Muscle of arm (tissue), 1 donor: ENCODE measurements at regions not wholly inside any gene's neighbourhood (a gene's known extent, or its start where the extent isn't known, plus 50 kb on each side); places are given as distances from the start of the nearest gene placed in this dataset.

ENCODE experiments used
- DNase-seq: peaks from one replicate; pipeline ENCODE4 v3.0.0-alpha.2; 2013

- DNase-seq: no peak
These were observed 79.5 kb upstream of the SLCO4A1 start for GRCh38 chr20:62562831-62563230.

- DNase-seq: no peak
These were observed 78.7 kb upstream of the SLCO4A1 start for GRCh38 chr20:62563561-62563960.

DNA sequence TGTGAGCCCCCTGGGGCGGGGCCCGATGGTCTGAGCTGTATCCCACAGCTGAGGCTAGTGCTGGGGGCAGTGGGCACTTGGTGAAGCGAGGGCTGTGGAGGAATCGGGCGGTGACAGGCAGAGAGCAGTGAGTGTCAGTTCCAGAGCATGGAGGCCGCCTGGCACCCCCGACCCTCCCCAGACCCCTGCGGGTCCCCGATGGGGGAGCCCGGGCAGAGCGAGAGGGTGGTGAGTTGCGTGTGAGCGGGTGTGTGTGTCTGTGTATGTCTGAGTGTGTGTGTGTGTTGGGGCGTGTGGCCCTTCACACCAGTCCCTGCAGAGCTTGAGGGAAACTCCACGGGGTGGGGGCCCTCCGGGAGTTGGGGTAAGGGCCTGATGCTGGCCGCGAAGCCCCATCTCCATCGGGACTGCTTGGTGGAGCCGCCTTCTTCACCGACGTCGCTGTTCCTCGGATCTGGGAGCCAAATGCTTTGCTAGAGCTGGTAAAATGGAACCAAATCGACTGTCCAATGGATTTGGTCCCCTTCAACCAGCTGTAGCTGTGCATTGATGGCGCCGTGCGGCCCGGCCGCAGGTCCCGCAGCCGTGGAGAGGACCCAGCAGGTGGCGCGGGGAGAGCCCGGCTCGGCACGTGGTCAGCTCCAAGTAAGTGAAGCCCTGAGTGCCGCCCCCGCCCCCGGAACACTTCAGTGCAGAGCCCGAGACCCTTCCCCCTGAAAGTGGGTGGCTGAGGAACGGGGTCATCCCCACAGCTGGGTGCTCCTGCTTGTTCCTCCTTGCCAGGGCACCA lies 77.7 kb upstream of the SLCO4A1 start:
- no peak for DNase-seq

DNA sequence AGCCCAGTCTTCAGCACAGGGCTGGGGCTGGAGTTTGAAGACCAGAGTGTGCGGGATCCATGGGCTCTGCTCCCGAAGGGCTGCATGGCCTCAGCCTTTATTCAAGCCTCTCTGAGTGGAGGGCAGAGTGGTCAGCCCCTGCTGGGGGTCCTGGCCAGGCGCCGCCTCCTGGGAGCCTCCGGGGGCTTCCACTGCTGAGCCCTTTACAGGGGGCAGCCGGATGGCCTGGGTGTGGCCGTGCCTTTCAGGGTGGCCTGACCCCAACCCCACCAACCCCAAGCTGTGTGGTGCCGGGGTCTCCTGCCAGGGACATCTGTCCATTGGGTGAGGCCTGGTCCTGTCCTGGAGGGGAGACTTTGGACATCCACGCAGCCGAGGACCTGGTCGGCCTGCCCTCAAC lies 76.0 kb upstream of the SLCO4A1 start:
- no peak for DNase-seq

- no peak for DNase-seq
These were observed 75.5 kb upstream of the SLCO4A1 start for GRCh38 chr20:62566771-62567170.

DNA sequence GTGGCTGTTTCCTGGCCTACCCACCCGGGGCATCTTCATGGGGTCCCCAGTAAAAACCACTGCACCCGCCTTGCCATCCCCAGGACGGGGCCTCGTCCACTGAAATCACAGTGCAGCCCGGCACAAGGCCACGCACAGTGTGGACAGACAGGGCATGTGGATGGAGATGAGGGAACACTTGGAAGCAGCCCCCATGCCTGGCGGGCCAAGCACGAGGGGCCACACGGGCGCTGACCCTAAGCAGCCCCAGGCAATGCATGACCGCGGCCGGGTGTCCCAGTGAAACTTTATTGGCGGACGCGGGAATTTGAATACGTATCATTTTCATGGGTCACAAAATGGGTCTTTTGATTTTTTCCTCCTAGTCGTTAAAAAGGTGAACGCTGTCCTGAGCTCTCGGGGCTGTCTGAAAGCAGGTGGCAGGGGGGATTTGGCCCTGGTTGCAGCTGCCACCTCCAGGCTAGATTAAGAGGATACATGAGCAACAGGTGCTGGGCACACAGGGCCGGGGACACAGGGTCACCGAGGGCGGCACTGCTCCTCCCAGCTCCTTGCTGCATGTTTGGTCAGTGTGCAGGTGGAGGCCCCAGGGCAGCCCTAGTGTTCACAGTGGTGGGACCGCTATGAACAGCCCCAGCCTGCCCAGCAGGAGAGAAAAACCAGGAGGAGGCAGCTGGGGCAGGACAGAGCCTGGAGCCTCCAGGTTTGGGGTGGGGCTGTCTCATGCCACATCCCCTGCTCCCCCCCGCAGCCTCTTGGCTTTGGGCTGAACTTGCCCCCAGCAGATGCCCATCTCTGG lies 74.9 kb upstream of the SLCO4A1 start:
- DNase-seq: no peak

GRCh38 chr20:62568045-62568389 lies 74.3 kb upstream of the SLCO4A1 start:
- no peak for DNase-seq

GRCh38 chr20:62569615-62570014 lies 72.7 kb upstream of the SLCO4A1 start:
- DNase-seq: no peak

DNA sequence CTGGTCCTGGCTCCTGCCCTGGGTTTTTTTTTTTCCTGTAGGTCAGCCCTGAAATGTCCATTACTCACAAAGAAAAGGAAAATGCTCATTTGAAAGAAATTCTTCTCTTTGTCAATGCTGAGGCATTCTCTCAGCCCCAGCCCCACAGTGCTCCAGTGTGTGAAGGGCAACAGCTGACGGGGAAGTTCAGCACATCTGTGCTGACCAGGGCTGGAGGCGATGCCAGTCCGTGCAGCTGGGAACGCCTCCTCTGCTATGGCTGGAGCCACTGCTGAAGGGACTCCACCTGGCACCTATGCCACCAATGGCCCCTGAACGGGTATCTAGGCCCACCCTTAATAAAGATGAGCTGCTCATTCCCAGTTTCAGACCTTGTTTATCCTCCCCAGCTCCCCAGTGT lies 71.9 kb upstream of the SLCO4A1 start:
- DNase-seq: no peak

GRCh38 chr20:62570897-62571668 lies 71.2 kb upstream of the SLCO4A1 start:
- DNase-seq: no peak

DNA sequence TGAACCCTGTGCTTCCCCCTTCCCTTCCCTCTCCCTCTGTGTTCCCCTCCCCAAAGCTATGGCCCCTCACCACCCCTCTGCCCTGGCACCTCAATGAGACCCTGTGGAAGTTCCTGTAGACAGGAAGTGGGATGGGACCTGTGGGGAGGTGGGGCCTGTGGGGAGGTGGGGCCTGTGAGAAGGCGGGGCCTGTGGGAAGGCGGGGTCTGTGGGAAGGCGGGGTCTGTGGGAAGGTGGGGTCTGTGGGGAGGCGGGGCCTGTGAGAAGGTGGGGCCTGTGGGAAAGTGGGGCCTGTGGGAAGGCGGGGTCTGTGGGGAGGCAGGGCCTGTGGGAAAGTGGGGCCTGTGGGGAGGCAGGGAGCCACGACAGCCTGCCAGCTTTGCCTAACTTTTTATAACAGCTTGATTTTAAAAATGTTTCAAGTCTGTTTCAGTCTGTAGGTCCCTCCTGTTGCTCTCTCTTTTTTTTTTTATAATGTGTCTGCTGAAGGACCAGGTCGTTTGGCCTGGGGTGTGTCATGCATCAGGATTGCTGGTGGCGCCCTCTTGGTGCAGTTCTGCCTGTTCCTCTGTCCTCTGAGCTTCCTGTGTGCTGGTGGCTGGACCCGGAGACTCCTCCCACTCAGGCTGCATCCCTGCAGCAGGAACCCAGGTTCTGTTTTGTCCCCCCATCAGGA lies 70.5 kb upstream of the SLCO4A1 start:
- no peak for DNase-seq

DNA sequence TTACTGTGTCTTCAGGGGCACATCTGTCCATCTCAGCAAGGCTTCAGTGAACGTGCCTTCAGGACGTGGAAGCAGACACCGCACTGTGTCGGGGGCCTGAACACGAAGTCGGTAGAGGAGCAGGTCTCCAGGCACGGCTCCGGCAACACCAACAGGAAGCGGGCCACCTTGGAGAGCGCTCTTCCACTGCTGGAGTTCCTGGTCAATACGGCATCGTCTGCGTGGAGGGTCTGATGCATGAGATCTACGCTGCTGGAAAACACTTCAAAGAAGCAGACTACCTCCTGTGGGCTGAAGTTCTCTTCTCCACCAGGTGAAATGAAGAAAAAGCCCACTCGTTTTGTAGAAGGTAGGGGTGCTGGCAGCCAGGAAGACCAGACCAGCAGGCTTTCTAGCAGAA lies 69.3 kb upstream of the SLCO4A1 start:
- DNase-seq: no peak

GRCh38 chr20:62573817-62574216 lies 68.5 kb upstream of the SLCO4A1 start:
- no peak for DNase-seq

GRCh38 chr20:62574230-62574993 lies 67.9 kb upstream of the SLCO4A1 start:
- DNase-seq: no peak

DNA sequence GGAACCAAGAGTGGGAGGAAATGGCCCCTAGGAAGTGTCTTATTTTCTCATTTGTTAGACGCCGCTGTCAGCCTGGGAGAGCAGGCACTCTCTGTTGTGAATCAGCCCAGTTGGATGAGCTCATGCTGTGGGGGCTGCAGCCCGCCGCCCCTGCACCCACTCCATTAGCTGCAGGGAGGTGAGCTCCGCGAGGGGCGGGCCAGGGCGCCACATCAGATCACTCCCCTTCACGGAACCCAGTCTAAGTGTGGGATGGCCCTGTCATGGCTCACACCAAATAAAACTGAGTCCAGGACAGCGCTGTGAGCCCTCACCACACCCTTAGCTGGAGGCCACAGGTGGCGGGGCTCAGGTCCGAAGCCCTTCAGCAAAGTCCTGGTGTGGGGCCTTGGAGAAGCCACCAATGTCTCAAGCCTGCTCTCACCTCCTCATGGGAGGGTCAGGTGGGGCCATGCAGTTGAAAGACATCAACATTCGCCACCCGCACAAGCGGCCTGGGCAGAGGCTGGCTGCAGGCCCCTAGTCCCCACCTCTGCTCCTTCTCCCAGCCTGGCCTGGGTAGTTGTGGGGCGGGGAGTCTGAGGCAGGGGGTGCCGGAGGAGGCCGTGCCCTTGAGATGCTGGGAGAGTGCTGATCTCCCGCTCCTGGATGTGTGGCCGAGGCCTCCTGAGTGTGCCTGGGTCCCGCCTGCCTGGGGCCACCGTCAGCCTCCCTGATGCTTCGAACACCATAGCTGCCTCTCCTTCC lies 66.2 kb upstream of the SLCO4A1 start:
- no peak for DNase-seq

DNA sequence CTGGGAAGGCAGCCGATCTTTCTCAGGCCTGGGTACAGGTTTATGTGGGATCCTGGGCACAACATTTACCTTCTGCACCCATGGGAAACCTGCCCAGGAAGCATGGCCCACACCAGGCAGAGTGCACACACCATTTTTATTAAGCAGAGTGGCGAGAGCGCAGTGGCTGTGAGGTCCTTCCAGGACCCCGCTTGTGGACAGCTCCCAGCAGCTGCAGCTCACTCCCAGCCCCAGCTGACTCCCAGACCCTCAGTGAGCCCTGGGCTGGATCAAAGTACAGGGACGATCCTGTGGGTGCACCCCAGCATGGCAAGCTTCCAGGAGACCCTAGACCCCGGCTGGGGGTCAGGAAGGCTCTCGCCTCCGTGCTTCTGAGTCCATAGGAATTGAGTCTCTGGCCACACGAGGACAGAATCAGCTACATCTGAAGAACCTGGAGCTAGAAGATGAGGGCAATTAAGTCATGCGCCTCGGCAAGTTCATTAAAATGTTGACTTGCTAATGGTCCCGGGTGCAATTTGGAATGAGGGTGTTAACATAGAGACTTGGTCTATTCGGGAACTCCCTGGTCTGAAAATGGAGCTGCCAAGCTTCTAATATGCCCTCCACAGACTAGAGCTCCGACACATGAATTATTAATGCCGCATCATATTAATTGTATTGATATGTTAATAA lies 65.4 kb upstream of the SLCO4A1 start:
- peak; percentile 38 for DNase-seq

DNA sequence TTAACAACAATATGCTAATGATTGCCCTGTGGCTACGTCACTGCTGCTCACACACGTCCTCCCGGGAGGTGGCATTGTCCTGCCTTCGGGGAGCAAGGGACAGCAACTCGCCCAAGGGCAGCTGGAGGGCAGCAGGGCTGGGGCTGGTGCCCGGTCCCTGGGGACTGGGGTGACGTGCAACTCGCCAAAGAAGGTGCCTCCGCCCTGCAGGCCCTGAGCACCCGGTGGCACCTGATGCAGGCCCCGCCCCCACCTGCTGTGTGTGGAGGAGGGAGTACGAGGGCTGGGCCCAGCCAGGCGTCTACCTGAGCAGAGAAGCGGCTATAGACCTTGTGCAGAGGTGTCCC lies 64.8 kb upstream of the SLCO4A1 start:
- no peak for DNase-seq

DNA sequence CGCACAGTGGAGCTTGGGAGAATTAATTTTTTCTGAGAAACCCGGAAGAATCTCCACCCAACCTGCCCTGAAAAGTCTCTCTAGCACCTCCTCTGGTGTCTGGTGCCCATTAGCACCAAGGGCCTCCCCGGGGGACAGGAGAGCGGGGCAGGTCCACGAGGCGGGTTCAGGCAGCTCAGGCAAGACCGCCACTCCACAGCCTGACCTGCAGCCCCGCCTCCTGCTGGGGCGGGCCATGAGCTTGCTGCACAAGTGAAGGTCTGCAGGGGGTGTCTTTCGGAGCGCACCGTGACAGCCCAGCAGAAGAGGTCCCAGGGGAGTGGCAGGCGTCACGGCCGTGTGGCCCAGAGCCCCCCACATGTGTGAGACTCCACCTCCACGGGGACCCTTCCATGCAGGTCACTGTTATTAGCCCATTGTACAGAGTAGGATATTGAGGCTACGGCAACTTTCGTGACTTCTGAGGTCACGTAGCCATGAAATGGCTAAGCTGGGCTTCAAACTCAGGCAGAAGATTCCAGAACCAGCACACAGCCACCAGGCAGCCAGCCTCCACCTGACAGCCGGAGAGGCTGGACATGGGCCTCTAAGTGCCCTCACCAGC lies 63.9 kb upstream of the SLCO4A1 start:
- no peak for DNase-seq

DNA sequence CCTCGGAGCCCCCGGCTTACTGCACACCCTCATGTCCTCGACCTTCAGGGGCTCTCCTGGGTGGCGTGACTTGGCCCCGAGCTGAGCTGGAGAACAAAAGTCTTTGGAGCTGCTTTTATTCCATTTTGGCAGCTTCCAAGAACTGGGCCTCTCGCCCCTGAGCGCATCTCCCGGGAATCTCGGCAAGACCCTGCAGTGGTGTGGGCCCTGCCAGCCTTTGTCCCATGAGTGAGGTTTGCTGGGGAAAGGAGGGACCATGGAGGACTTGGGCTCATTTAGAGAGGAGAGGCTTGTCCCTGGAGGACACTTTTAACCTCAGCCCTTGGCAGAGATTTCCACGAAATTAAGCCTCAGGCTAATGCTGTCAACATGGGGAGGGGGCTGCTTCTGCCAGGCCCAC lies 62.3 kb upstream of the SLCO4A1 start:
- no peak for DNase-seq

DNA sequence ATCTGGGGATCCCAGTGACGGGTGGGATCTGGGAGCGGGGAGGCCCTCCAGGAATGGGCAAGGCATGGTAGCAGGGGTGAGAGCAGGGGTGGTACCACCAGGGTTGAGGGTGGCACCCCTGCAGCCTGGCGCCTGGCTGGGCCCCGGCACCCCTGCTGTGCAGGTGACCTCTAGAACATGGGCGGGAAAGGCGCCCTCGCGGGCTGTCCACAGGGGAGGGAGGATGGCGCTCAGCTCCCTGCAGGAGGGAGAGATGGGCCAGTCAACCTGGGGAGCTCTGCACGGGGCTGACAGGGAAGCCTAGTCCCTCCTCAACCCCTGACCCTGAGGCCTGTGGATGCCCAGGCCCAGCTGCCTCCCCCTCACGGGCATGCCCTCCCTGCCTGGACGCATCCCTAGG lies 61.6 kb upstream of the SLCO4A1 start:
- DNase-seq: no peak
